Mammary epithelial cell (primary cell): ENCODE measurements at regions not wholly inside any gene's neighbourhood (a gene's known extent, or its start where the extent isn't known, plus 50 kb on each side); places are given as distances from the start of the nearest gene placed in this dataset.

Source experiments
- CTCF ChIP-seq, 2 donors: IDR thresholded peaks in 1 of 2; conservative IDR thresholded peaks in 1 of 2; 2 replicates each; pipeline ENCODE4 v1.5.1; 2011 to 2012; ENCODE audit warnings: inconsistent platforms in 2 of 2, low read length in 2 of 2, mild to moderate bottlenecking in 2 of 2, control low read depth in 1 of 2, low read depth in 1 of 2; ENCODE audit not compliant: insufficient read depth in 1 of 2; ENCODE audit errors: extremely low read depth in 1 of 2
- EZH2 ChIP-seq: IDR thresholded peaks from 2 replicates; pipeline ENCODE4 v1.6.1; 2012; ENCODE audit warnings: low read length, inconsistent platforms, borderline replicate concordance

- TF ChIP-seq CTCF (conservative IDR thresholded peaks at IDR 0.05 in 1 of 2, IDR thresholded peaks at IDR 0.05 in 1 of 2; ENCODE audit: extremely low read depth in 1 of 2, insufficient read depth in 1 of 2, low read depth in 1 of 2, low read length in 2 of 2) = no peak
- TF ChIP-seq EZH2 = no peak
These were observed 229.4 kb upstream of the POU3F1 start for GRCh38 chr1:38275960-38276359.
